ENCODE measurements at regions not wholly inside any gene's neighbourhood (a gene's known extent, or its start where the extent isn't known, plus 50 kb on each side); places are given as distances from the start of the nearest gene placed in this dataset.
"Not testable (repeated sequence)": the region's sequence is repeated elsewhere in the genome, so short reads cannot be mapped to it uniquely, and the experiment has no call there.

- H3K9me3 Mint-ChIP-seq (ENCODE audit: low read depth): no peaks in the 10 kb centered on the region
- H3K36me3 Mint-ChIP-seq: no peaks in the 10 kb centered on the region
- DNase-seq (no peak), ATAC-seq (no peak)
- no peaks in the 10 kb centered on the region for H3K27me3 Mint-ChIP-seq
- H3K4me1 Mint-ChIP-seq: no peaks in the 10 kb centered on the region
- no peak overlapping the region for H3K4me3 Mint-ChIP-seq
- no peak overlapping the region for H3K27ac Mint-ChIP-seq
- CTCF ChIA-PET: no interaction called here
Measured at GRCh38 chr5:99827136-99827535, 708.0 kb upstream of the FAM174A start.

GRCh38 chr5:99817796-99818195 is 717.4 kb upstream of the FAM174A start:
- H3K4me1 Mint-ChIP-seq: no peaks in the 10 kb centered on the region
- H3K4me3 Mint-ChIP-seq: no peak overlapping the region
- H3K27ac Mint-ChIP-seq: no peak overlapping the region
- DNase-seq (no peak), ATAC-seq (no peak)
- peaks cover 2% of the 10 kb centered on the region for H3K9me3 Mint-ChIP-seq (ENCODE audit: low read depth)
- H3K36me3 Mint-ChIP-seq: no peaks in the 10 kb centered on the region
- CTCF ChIA-PET: no interaction called here
- H3K27me3 Mint-ChIP-seq: no peaks in the 10 kb centered on the region

DNA sequence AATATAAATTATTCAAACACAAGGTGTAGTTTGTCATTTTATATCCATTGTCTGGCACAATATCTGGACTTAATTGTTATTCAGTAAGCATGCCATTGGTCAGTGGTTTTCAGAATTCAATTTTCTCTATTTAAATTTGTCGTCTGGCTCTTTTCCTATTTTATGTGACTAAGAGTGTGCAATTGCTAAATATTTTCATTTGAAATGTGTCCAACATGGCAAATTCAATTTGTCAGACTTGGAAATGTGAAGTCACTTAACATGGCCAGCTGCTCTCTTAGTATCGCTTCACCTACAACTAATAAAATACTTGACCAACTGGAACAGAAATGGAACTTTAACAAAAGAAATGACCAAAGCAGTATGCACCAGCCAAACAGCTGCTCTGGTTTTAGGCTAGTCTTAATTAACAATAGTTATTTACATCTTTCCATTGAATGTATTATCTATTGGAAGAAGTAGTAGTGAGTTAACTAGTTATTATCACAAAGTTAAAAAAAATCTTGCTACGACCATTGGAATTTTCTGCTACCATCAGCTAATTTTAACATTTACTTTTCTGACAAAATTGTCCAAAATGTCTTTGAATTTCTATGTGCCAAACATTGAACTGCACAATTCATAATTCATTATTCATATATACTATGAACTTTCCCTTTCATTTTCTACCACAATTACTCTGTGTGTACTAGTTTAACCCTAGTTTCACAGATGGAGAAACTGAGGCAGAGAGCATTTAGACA is 720.7 kb upstream of the FAM174A start:
- Mint-ChIP-seq H3K36me3 (no peaks in the 10 kb centered on the region), H3K27ac (no peak overlapping the region), H3K27me3 (no peaks in the 10 kb centered on the region), H3K4me1 (no peaks in the 10 kb centered on the region), H3K4me3 (no peak overlapping the region), H3K9me3 (ENCODE audit: low read depth) (peaks cover 2% of the 10 kb centered on the region)
- CTCF ChIA-PET: no interaction called here
- DNase-seq: no peak
- no peak for ATAC-seq

GRCh38 chr5:99808657-99809230 is 726.4 kb upstream of the FAM174A start:
- no peaks in the 10 kb centered on the region for H3K36me3 Mint-ChIP-seq
- DNase-seq: no peak

DNA sequence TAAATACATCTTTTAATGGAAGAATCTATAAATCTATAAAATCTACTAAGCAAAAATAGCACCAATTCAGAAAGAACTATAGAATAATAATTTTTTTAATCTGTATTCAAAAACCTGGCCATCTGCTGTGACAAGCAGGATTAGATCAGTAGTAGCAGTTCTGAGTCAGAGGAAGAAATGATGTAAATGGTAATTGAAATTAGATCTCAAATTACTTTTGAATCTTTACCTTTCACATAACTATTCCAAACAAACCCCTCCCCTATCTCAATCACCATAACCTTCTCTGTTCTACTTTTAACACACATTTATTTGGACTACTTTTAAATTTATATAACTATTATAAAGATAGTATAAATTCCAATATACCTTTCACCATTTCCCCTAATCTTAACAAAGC is 727.8 kb upstream of the FAM174A start:
- no peaks in the 10 kb centered on the region for H3K36me3 Mint-ChIP-seq
- CTCF ChIA-PET: no interaction called here
- DNase-seq (no peak), ATAC-seq (no peak)
- no peak overlapping the region for H3K4me3 Mint-ChIP-seq
- H3K27ac Mint-ChIP-seq: no peak overlapping the region
- H3K27me3 Mint-ChIP-seq: no peaks in the 10 kb centered on the region
- H3K9me3 Mint-ChIP-seq (ENCODE audit: low read depth): no peaks in the 10 kb centered on the region
- H3K4me1 Mint-ChIP-seq: no peaks in the 10 kb centered on the region

More at GRCh38 chr5:99808657-99809230, 726.4 kb upstream of the FAM174A start:
- Mint-ChIP-seq H3K27me3 (no peaks in the 10 kb centered on the region), H3K4me3 (no peak overlapping the region), H3K4me1 (no peaks in the 10 kb centered on the region), H3K27ac (no peak overlapping the region), H3K9me3 (ENCODE audit: low read depth) (no peaks in the 10 kb centered on the region)
- no peak for ATAC-seq
- CTCF ChIA-PET: no interaction called here

GRCh38 chr5:99795031-99795430 is 740.1 kb upstream of the FAM174A start:
- no peaks in the 10 kb centered on the region for H3K27me3 Mint-ChIP-seq
- no peak for ATAC-seq
- no peaks in the 10 kb centered on the region for H3K4me1 Mint-ChIP-seq

DNA sequence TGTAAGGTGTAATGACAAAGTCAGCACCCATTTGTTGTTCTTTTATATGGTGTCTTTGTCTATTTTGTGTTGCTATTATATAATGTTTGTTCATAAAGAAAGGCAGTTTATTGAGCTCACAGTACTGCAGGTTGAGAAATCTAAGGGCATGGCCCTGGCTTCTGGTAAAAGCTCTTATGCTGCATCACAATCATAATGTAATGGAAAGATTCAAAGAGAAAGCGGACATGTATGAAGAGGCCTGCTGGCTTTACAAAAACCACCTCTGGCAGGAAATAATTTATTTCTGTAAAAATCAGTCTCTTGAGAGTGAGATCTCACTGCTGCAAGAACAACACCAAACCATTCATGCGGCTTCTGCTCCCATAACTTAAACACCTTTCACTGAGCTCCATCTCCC is 746.7 kb upstream of the FAM174A start:
- Mint-ChIP-seq H3K4me3 (no peak overlapping the region), H3K27me3 (no peaks in the 10 kb centered on the region), H3K27ac (no peak overlapping the region), H3K36me3 (no peaks in the 10 kb centered on the region), H3K9me3 (ENCODE audit: low read depth) (peaks cover 4% of the 10 kb centered on the region), H3K4me1 (no peaks in the 10 kb centered on the region)
- DNase-seq: no peak
- ATAC-seq: no peak
- CTCF ChIA-PET: no interaction called here

More at GRCh38 chr5:99795031-99795430, 740.1 kb upstream of the FAM174A start:
- CTCF ChIA-PET: no interaction called here
- peaks cover 4% of the 10 kb centered on the region for H3K9me3 Mint-ChIP-seq (ENCODE audit: low read depth)
- H3K27ac Mint-ChIP-seq: no peak overlapping the region
- no peak for DNase-seq
- no peaks in the 10 kb centered on the region for H3K36me3 Mint-ChIP-seq
- no peak overlapping the region for H3K4me3 Mint-ChIP-seq

DNA sequence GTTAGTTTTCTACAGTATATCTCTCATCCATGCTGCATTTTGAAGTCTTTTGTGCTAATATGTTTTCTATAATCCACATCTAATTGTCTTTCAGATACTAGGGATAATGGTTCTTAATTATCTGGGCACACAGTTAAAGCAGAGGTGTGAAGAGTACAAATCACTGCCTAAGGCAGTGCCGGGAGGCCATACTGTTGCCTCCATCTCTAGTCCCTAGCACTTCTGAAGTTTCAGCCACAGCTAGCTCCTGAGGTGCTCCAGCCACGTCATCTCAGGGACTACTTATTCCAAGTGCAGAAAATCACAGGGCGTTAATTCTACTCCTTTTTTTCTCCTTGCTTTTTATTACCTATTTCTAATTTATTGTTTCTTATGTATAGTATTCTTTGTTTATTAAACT is 760.0 kb upstream of the FAM174A start:
- DNase-seq: no peak
- Mint-ChIP-seq H3K27me3 (no peaks in the 10 kb centered on the region), H3K4me1 (no peaks in the 10 kb centered on the region), H3K4me3 (no peak overlapping the region), H3K27ac (no peak overlapping the region), H3K36me3 (no peaks in the 10 kb centered on the region), H3K9me3 (ENCODE audit: low read depth) (no peaks in the 10 kb centered on the region)
- ATAC-seq: no peak
- CTCF ChIA-PET: no interaction called here

DNA sequence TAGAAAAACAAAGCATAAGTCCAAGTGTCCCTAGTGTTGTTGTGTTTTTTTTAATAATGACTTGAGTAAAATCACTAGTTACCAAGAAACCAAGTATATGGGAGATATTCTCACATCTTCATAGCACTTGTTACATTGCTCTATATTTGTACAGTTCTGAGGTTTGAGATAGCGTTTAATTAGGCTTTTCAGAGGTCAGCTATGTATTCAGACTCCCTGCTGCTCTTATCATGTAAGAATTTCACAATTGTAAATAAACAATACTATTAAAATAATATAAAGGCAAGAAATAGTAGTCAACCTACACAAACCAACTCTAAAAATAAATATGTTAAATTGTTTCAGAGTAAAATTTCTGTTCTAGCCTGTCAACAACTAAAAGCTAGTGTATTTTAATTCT is 761.9 kb upstream of the FAM174A start:
- CTCF ChIA-PET: no interaction called here
- DNase-seq: no peak
- ATAC-seq: no peak
- Mint-ChIP-seq H3K27me3 (no peaks in the 10 kb centered on the region), H3K36me3 (no peaks in the 10 kb centered on the region), H3K4me3 (no peak overlapping the region), H3K9me3 (ENCODE audit: low read depth) (peaks cover 2% of the 10 kb centered on the region), H3K27ac (no peak overlapping the region), H3K4me1 (no peaks in the 10 kb centered on the region)

DNA sequence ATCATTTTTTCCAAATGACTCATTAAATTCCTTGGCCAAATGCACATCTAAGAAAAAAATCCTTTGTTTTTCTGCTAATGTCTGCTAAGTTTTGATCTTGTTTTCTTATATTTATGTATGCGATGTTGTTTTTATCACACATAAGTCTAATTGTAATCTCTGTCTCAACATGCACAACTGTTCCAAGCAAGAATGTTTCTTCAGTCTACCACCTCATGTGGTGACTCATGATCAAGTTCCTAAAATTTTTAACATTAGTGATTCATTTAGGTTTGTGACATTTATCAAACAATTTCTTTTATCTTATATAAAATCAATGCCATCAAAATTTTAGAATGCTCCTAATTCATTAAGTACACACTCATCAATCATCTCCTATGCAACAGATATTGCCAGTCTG is 763.9 kb upstream of the FAM174A start:
- no peaks in the 10 kb centered on the region for H3K36me3 Mint-ChIP-seq
- DNase-seq (no peak), ATAC-seq (no peak)
- peaks cover 2% of the 10 kb centered on the region for H3K9me3 Mint-ChIP-seq (ENCODE audit: low read depth)
- H3K27ac Mint-ChIP-seq: no peak overlapping the region
- no peak overlapping the region for H3K4me3 Mint-ChIP-seq
- no peaks in the 10 kb centered on the region for H3K27me3 Mint-ChIP-seq
- CTCF ChIA-PET: no interaction called here
- no peaks in the 10 kb centered on the region for H3K4me1 Mint-ChIP-seq

DNA sequence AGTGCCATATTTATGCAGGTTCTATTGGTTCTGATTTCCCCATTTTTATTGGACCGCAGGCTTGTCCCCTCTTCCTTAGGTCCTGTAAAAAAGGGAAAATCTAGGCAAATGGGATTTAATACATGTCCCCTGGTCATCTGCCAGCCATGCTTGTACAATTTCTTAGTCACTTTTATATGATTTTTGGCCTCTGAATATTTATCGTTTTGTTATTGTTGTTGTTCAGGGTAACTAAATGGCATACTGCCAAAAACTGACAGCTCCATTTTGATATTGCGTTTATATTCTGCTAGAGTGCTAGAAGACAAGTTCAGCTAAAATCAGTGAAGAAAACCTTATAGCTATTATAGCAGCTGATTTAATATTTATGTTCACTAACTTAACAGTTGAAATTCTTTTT is 770.2 kb upstream of the FAM174A start:
- CTCF ChIA-PET: no interaction called here
- no peaks in the 10 kb centered on the region for H3K27me3 Mint-ChIP-seq
- DNase-seq (no peak), ATAC-seq (no peak)
- H3K9me3 Mint-ChIP-seq (ENCODE audit: low read depth): peaks cover 12% of the 10 kb centered on the region
- H3K4me1 Mint-ChIP-seq: no peaks in the 10 kb centered on the region
- no peak overlapping the region for H3K4me3 Mint-ChIP-seq
- H3K36me3 Mint-ChIP-seq: no peaks in the 10 kb centered on the region
- H3K27ac Mint-ChIP-seq: no peak overlapping the region

DNA sequence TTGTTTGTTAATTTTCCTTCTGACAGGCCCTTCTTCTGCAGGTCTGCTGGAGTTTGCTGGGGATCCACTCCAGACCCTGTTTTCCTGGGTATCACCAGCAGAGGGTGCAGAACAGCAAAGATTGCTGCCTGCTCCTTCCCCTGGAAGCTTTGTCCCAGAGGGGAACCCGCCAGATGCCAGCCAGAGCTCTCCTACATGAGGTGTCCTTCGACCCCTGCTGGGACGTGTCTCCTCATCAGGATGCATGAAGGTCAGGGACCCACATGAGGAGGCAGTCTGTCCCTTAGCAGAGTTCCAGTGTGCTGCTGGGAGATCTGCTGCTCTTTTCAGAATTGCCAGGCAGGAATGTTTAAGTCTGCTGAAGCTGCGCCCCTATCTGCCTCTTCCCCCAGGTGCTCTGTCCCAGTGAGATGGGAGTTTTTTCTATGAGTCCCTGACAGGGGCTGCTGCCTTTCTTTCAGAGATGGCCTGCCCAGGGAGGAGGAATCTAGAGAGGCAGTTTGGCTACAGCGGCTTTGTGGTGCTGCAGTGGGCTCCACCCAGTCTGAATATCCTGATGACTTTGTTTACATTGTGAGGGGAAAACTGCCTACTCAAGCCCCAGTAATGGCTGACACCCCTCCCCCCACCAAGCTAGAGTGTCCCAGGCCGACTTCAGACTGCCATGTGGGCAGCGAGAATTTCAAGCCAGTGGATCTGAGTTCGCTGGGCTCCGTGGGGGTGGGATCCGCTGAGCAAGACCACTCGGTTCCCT is 772.0 kb upstream of the FAM174A start:
- ATAC-seq (no peak), DNase-seq (no peak)
- Mint-ChIP-seq H3K27ac (no peak overlapping the region), H3K4me3 (no peak overlapping the region), H3K4me1 (no peaks in the 10 kb centered on the region), H3K36me3 (no peaks in the 10 kb centered on the region), H3K9me3 (ENCODE audit: low read depth) (peaks cover 10% of the 10 kb centered on the region), H3K27me3 (no peaks in the 10 kb centered on the region)
- CTCF ChIA-PET: no interaction called here

DNA sequence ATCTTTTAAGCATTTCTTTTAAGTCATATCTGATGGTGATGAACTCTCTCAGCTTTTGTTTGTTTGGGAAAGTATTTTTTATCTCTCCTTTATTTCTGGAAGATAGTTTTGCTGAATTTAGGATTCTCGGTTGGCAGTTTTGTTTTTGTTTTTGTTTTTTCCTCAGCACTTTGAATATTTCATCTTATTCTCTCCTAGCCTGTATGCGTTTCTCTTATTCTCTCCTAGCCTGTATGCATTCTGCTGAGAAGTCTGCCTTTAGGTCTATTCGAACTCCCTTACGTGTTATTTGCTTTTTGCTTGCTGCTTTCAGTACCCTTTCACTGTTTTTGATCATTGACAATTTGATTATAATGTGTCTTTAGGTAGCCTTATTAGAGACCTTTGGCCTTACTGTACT is 787.8 kb upstream of the FAM174A start:
- Mint-ChIP-seq H3K4me1 (no peaks in the 10 kb centered on the region), H3K27ac (no peak overlapping the region), H3K4me3 (no peak overlapping the region), H3K9me3 (ENCODE audit: low read depth) (peaks cover 7% of the 10 kb centered on the region), H3K36me3 (no peaks in the 10 kb centered on the region), H3K27me3 (no peaks in the 10 kb centered on the region)
- DNase-seq: no peak
- ATAC-seq: no peak
- CTCF ChIA-PET: no interaction called here

GRCh38 chr5:99733146-99733545 is 802.0 kb upstream of the FAM174A start:
- DNase-seq; H3K9me3 Mint-ChIP-seq (ENCODE audit: low read depth); H3K36me3 Mint-ChIP-seq; H3K27me3 Mint-ChIP-seq; H3K4me1 Mint-ChIP-seq; CTCF ChIA-PET; H3K4me3 Mint-ChIP-seq; H3K27ac Mint-ChIP-seq; ATAC-seq: not testable (repeated sequence)
